ENCODE measurements at regions not wholly inside any gene's neighbourhood (a gene's known extent, or its start where the extent isn't known, plus 50 kb on each side); places are given as distances from the start of the nearest gene placed in this dataset.

DNA sequence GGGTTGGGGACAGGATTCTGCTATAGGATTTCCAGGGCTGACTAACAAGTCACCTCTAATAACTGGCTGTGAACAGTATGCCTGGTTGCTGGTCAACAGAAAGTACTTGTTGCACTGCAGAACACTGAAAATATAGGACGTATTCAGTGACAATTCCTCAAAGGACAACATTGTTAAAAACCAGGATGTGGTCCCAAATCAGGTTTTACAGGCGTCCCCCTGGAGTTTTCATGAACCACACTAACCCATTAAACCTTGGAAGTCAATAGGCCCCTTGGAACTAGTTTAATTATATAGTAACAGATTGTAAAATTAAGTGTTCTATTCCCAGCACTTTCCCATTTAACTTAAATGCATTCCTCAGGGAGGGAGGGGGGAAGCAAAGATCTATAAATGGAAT lies 495.4 kb downstream of the TBC1D4 start:
- DNase-seq (ENCODE audit: low read depth) = no peak
- H3K4me3 ChIP-seq (ENCODE audit: low read depth, low read length) = no peak overlapping the region
- TF ChIP-seq, protein P1, sequence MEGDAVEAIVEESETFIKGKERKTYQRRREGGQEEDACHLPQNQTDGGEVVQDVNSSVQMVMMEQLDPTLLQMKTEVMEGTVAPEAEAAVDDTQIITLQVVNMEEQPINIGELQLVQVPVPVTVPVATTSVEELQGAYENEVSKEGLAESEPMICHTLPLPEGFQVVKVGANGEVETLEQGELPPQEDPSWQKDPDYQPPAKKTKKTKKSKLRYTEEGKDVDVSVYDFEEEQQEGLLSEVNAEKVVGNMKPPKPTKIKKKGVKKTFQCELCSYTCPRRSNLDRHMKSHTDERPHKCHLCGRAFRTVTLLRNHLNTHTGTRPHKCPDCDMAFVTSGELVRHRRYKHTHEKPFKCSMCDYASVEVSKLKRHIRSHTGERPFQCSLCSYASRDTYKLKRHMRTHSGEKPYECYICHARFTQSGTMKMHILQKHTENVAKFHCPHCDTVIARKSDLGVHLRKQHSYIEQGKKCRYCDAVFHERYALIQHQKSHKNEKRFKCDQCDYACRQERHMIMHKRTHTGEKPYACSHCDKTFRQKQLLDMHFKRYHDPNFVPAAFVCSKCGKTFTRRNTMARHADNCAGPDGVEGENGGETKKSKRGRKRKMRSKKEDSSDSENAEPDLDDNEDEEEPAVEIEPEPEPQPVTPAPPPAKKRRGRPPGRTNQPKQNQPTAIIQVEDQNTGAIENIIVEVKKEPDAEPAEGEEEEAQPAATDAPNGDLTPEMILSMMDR (IDR thresholded peaks at IDR 0.05; ENCODE audit: insufficient read depth, low read depth, low read length) = no peak

DNA sequence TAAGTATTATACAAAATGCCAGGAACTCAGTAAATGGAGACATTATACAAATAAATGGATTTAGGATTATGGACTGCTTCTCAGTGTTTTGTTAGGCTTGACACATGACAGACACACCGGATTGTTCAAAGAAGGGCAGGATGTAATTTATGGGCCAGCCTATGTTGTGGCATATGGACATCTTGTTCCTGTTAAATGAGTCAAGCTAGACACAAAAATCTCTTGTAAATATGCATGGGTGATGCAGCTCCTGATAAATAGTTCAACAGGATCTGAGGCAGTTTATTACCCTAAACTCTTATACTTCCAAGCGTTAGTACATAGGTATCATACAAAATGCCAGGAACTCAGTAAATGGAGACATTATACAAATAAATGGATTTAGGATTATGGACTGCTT lies 502.3 kb downstream of the TBC1D4 start:
- TF ChIP-seq, protein P1 (IDR thresholded peaks at IDR 0.05; ENCODE audit: insufficient read depth, low read depth, low read length) = no peak
- peak; percentile 2 for DNase-seq (ENCODE audit: low read depth)
- no peak overlapping the region for H3K4me3 ChIP-seq (ENCODE audit: low read depth, low read length)

DNA sequence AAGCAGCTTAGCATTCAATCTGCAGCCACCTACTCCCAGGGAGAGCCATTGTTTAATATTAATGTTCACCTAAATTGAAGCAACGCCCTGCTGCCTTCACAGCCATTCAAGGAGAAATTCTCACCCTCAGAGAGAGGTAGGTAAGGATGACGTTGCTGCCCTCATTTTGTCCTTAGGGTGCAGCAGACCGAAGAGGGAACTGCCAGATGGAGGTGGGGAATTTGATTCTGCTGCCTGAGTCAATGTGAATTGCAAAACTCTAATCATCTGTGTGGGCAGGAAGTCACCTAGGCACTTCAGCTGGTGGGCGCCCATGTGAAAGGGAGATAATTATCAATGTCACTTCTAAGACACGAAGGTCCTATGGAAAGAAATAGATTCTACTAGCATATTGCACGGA lies 503.4 kb downstream of the TBC1D4 start:
- no peak overlapping the region for H3K4me3 ChIP-seq (ENCODE audit: low read depth, low read length)
- no peak for DNase-seq (ENCODE audit: low read depth)
- TF ChIP-seq, protein P1 (IDR thresholded peaks at IDR 0.05; ENCODE audit: insufficient read depth, low read depth, low read length) = no peak

DNA sequence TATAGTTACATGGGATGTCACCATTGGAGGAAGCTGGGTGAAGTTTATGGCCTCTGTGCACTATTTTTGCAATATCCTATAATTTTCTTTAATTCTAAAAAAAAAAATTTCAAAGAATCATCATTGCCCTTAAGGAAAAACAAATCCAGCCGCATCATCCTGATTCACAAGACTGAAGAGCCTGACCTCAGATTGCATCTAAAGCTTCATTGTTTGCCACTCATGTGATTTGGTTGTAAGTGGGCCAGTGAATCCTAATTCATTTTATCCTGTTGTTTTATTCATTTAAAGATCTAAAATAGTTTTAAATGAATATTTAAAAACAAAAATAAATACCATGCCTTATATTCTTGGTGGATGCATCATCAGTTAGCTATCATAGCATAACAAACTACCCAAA lies 504.5 kb downstream of the TBC1D4 start:
- DNase-seq (ENCODE audit: low read depth) = no peak
- TF ChIP-seq, protein P1 (IDR thresholded peaks at IDR 0.05; ENCODE audit: insufficient read depth, low read depth, low read length) = no peak
- no peak overlapping the region for H3K4me3 ChIP-seq (ENCODE audit: low read depth, low read length)

DNA sequence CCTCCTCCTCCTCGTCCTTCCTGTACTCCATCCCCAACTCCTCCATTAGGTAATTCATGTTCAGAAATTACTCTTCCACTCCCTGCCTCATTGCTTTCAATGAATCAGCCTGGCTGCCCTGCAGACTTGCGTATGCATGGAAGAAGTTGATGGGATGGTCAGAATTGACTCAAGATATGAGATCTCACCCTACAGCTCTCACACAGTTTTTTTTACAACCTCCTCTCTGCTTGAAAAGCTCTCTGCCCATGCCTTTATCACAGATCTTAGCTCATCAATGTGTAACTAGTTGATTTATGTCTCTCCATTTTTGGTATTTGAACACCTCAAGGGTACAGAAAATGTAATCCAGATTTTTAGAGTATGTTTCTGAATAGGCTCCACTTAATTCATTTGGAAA lies 506.9 kb downstream of the TBC1D4 start:
- DNase-seq (ENCODE audit: low read depth) = no peak
- H3K4me3 ChIP-seq (ENCODE audit: low read depth, low read length) = no peak overlapping the region
- TF ChIP-seq, protein P1 (IDR thresholded peaks at IDR 0.05; ENCODE audit: insufficient read depth, low read depth, low read length) = no peak

DNA sequence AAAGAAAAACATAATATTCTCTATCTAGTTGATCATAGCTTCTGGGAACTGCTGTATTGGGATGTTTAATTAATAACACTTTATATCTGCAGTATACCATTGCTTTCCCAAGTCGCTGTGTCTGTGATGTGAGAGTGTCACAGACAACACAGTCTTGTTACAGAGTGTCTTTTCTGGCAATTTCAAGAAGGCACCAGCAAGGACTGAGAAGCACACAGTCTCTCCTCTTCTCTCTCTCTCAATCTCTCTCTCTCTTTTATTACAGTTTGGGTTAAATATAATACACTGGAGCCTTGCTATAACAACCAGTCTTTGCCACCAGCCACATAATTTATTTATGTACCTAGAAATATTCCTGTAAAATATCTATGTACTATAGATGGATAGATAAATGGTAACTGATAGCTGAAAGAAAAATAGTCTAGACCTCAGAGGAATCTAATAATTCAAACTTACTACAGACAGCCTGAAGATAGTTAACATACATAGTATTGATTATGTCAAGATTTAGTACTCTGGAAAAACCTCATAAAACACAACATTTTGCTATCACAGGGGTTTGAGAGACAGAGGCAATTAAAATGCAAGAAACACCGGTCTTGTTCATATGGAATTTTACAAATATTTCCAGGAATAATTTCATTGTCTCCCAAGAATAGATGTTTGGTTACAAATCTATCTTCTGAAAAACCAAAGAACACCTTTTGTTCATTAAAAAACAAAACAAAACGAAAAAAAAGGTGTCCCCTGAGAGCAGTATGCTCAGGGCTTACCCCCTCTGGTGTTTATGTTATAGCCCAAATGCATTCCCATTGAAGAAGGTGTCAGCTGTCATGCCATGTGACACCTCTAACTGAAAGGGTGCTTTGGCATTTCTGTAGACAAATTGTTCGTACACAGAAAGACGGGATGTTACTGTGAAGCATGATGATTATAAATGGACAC lies 507.8 kb downstream of the TBC1D4 start:
- H3K4me3 ChIP-seq (ENCODE audit: low read depth, low read length) = no peak overlapping the region
- DNase-seq (ENCODE audit: low read depth) = no peak
- TF ChIP-seq, protein P1 (IDR thresholded peaks at IDR 0.05; ENCODE audit: insufficient read depth, low read depth, low read length) = no peak

Measured in fibroblast of villous mesenchyme (primary cell).